GM10266 (cell line): ENCODE measurements at regions not wholly inside any gene's neighbourhood (a gene's known extent, or its start where the extent isn't known, plus 50 kb on each side); places are given as distances from the start of the nearest gene placed in this dataset.

Experiments
- DNase-seq: peaks from one replicate; pipeline ENCODE4 v3.0.0; 2012; ENCODE audit errors: extremely low spot score
- CTCF ChIP-seq: IDR thresholded peaks from 2 replicates; pipeline ENCODE4 v1.5.1; 2012; ENCODE audit warnings: mild to moderate bottlenecking, low read depth; ENCODE audit not compliant: control insufficient read depth, insufficient read depth; ENCODE audit errors: missing control alignments

- no peak for DNase-seq
- no peak for TF ChIP-seq CTCF
These were observed 187.2 kb downstream of the TOMM20 start for GRCh38 chr1:234941321-234942011.

- TF ChIP-seq CTCF, result no peak
- DNase-seq, result no peak
These were observed 187.8 kb downstream of the TOMM20 start for GRCh38 chr1:234940841-234941240.

- TF ChIP-seq CTCF, result no peak
- no peak for DNase-seq
These were observed 189.7 kb downstream of the TOMM20 start for GRCh38 chr1:234938924-234939323.

GRCh38 chr1:234938135-234938534, 190.5 kb downstream of the TOMM20 start:
- DNase-seq, result no peak
- no peak for TF ChIP-seq CTCF

GRCh38 chr1:234936612-234937389, 191.8 kb downstream of the TOMM20 start:
- DNase-seq, result no peak
- no peak for TF ChIP-seq CTCF

GRCh38 chr1:234934611-234935033, 194.0 kb downstream of the TOMM20 start:
- DNase-seq, result no peak

More at GRCh38 chr1:234934611-234935033, 194.0 kb downstream of the TOMM20 start:
- no peak for TF ChIP-seq CTCF
